HG03039 (cell line): ENCODE measurements at regions not wholly inside any gene's neighbourhood (a gene's known extent, or its start where the extent isn't known, plus 50 kb on each side); places are given as distances from the start of the nearest gene placed in this dataset.
"Not testable (repeated sequence)": the region's sequence is repeated elsewhere in the genome, so short reads cannot be mapped to it uniquely, and the experiment has no call there.

Experiments
- ATAC-seq: cut with Tn5 transposase; IDR thresholded peaks from one replicate; pipeline ENCODE4 v1.9.1; 2021; ENCODE audit warnings: mild to moderate bottlenecking, moderate library complexity; ENCODE audit not compliant: unreplicated experiment

- ATAC-seq: no peak
Measured at GRCh38 chr5:4013106-4013898, 417.7 kb downstream of the IRX1 start.

- ATAC-seq: no peak
Measured at GRCh38 chr5:4015709-4016108, 420.1 kb downstream of the IRX1 start.

- ATAC-seq: no peak
Measured at GRCh38 chr5:4017076-4017803, 421.6 kb downstream of the IRX1 start.

GRCh38 chr5:4018007-4018406 is 422.4 kb downstream of the IRX1 start:
- no peak for ATAC-seq

GRCh38 chr5:4019009-4019769 is 423.6 kb downstream of the IRX1 start:
- no peak for ATAC-seq

- ATAC-seq: no peak
Measured at GRCh38 chr5:4019841-4020240, 424.2 kb downstream of the IRX1 start.

- no peak for ATAC-seq
Measured at GRCh38 chr5:4020400-4020799, 424.8 kb downstream of the IRX1 start.

- no peak for ATAC-seq
Measured at GRCh38 chr5:4022056-4022670, 426.5 kb downstream of the IRX1 start.

GRCh38 chr5:4023091-4023752 is 427.6 kb downstream of the IRX1 start:
- no peak for ATAC-seq

- ATAC-seq: no peak
Measured at GRCh38 chr5:4023753-4024335, 428.2 kb downstream of the IRX1 start.

GRCh38 chr5:4027088-4027734 is 431.6 kb downstream of the IRX1 start:
- no peak for ATAC-seq

- ATAC-seq: no peak
Measured at GRCh38 chr5:4028384-4028783, 432.8 kb downstream of the IRX1 start.

- not testable (repeated sequence) for ATAC-seq
Measured at GRCh38 chr5:4033546-4033945, 437.9 kb downstream of the IRX1 start.

GRCh38 chr5:4036861-4037260 is 441.2 kb downstream of the IRX1 start:
- no peak for ATAC-seq

- no peak for ATAC-seq
Measured at GRCh38 chr5:4038994-4039393, 443.4 kb downstream of the IRX1 start.

GRCh38 chr5:4042311-4042710 is 446.7 kb downstream of the IRX1 start:
- ATAC-seq: no peak

GRCh38 chr5:4043135-4043534 is 447.5 kb downstream of the IRX1 start:
- ATAC-seq: no peak

GRCh38 chr5:4044881-4045280 is 449.2 kb downstream of the IRX1 start:
- no peak for ATAC-seq

- ATAC-seq: no peak
Measured at GRCh38 chr5:4048398-4048797, 452.8 kb downstream of the IRX1 start.

GRCh38 chr5:4050203-4050602 is 454.6 kb downstream of the IRX1 start:
- ATAC-seq: no peak
